GM12865 (cell line): ENCODE measurements at regions not wholly inside any gene's neighbourhood (a gene's known extent, or its start where the extent isn't known, plus 50 kb on each side); places are given as distances from the start of the nearest gene placed in this dataset.

Source experiments
- DNase-seq: peaks from one replicate; pipeline ENCODE4 v3.0.0; 2010; ENCODE audit warnings: low read depth
- H3K4me3 ChIP-seq: 2 replicates; pipeline ENCODE4 v1.5.1; 2011; ENCODE audit warnings: mild to moderate bottlenecking, low read depth, low read length, control low read depth
- TF ChIP-seq, protein P1 (sequence below): IDR thresholded peaks from 2 replicates; pipeline ENCODE4 v1.5.1; 2011; ENCODE audit warnings: low read length, control low read depth, low read depth, inconsistent platforms; ENCODE audit not compliant: insufficient read depth; ENCODE audit errors: missing control alignments

DNA sequence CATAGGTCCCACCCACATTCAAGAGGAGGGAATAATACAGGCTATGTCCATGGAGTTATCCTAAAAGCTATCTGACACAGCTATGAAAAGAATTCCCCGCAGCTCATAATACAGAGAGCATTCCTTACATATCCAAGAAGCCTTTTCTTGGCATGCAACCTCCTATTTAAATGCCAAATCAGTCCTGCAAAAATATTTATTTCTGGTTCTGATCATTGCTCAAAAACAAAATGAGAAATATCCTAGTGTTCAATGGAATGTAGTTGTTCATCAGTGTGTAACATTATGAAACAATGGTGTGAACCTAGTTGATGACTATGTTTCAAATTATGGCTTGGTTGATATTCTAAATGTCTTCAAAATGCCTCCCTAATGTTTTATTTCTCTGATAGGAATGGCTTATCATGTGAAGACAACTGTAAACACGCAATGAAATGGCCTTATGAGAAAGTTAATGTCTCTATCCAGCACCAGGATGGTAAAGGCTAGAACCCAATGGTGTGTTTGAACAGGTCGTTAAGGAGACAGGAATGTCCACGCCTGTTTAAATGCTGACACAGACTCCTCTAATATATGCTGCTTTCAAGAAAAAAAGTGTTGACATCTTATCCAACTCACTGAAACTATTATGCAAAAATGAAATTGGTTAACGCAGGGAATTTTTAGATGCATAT lies 126.7 kb upstream of the CDH6 start:
- no peak overlapping the region for H3K4me3 ChIP-seq
- DNase-seq = no peak
- TF ChIP-seq, protein P1, sequence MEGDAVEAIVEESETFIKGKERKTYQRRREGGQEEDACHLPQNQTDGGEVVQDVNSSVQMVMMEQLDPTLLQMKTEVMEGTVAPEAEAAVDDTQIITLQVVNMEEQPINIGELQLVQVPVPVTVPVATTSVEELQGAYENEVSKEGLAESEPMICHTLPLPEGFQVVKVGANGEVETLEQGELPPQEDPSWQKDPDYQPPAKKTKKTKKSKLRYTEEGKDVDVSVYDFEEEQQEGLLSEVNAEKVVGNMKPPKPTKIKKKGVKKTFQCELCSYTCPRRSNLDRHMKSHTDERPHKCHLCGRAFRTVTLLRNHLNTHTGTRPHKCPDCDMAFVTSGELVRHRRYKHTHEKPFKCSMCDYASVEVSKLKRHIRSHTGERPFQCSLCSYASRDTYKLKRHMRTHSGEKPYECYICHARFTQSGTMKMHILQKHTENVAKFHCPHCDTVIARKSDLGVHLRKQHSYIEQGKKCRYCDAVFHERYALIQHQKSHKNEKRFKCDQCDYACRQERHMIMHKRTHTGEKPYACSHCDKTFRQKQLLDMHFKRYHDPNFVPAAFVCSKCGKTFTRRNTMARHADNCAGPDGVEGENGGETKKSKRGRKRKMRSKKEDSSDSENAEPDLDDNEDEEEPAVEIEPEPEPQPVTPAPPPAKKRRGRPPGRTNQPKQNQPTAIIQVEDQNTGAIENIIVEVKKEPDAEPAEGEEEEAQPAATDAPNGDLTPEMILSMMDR = no peak

DNA sequence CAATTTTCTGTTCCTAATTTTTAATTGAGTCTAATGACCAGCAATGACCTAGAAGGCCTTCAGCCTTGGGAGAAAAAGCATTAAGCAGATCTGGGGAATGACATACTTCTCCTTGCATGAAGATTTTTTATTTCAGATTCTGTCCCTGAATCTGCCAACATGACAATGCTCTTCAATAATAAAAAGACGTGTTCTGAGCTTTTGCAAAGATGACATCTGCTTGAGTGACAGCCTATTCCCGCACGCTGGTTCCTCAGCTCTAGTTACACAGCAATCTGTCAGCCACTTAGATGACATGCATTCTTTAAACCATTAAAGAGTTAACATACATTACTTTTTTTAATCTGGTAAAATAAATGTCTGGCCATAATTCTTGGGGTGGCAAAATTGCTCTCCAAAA lies 129.3 kb upstream of the CDH6 start:
- DNase-seq = no peak
- TF ChIP-seq, protein P1 = no peak
- H3K4me3 ChIP-seq = no peak overlapping the region

DNA sequence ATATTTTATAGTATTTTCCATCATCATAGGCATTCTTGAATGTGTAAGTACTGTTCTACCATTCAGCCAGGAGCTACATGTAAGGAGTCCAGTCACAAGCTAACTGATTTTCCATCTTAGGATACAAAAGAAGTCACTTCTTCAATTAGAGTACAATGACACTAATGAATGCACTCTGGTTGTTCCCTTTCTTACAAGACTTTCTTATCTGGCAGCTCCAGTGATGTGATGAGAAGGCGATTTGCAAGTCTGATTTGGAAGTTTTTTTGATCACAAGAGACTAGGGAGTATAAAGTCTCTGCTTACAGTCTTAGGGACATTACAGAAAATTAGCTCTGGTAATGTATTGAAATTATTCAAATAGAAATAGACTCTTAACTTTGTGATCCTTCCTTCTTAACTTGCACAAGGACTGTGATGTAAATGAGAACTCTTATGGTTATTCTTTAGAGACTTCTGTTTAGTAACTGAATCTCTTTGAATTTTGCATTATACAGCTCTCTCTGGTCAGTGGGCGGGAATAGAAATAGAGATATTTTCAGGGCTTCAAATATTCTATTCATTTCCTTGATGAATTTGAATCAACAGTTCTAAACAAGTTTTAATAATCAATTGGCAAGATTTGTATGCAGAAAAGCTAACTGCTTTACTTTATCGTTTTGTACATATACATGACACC lies 130.4 kb upstream of the CDH6 start:
- no peak for DNase-seq
- TF ChIP-seq, protein P1 = no peak
- no peak overlapping the region for H3K4me3 ChIP-seq

DNA sequence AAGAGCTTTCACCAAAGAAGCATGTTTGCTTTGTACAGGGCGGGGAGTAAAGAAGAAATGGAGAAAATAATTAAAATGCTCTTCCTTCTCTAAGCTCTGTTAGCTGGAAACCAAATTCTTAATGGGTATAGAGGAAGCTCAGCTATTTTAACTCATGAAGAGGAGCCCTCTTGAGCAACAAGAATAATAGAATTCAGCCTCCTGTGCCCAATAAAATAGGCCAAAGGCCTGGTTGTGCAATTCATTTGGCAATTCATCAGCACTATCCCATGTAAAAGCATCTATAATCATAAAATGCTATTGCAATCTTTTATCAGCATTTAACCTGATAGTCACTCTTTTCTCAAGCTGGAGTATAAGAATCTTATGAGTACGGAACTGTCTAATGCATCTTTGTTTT lies 133.6 kb upstream of the CDH6 start:
- TF ChIP-seq, protein P1 = no peak
- DNase-seq = no peak
- H3K4me3 ChIP-seq = no peak overlapping the region

DNA sequence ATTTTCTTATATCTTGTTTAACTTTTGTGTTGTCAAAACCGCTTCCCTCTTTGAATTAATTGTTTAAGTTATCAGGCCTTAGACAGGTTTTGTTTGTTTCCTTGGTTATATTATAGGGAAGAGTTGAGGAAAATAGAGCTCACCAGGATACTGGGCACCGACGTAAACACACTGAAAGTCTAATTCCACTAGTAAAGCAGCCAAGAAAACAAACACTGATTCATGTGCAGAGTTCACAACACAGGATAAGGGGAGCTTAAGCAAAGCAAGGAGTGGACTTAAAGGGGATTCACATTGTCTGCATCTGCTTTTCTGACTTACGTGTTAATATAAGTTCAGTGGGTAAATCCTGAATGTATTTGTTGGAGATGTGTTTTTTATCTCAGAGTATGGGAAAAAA lies 139.0 kb upstream of the CDH6 start:
- TF ChIP-seq, protein P1 = no peak
- DNase-seq = no peak
- no peak overlapping the region for H3K4me3 ChIP-seq

DNA sequence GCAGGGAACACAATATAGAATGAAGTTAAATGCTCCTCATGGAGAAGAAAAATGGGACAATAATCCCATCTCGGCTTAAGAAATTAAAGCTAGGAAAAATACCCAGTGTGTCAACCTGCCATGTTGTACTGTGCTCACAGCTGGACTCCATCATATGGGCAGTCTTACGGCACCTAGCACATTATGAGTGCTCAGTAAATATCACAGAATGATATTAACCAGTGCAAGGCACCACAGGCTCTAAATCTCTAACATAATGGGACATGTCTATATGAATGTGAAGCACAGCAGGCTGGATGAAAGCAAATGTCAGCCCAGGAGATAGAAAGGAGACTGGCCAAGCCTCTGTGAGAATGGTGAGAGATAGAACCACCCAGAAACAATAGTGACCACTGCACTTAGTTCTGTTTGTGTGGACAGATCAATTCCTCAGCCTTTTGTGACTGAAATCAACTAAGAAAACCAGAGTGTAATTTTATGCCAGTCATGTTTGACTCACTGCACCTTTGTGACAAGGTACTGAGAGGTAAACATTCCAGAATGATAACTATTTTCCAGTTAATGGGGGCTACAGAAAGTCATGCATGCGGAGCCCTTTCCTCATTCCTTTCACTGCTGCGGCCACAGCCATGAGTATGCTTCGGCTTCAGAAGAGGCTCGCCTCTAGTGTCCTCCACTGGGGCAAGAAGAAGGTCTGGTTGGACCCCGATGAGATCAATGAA lies 140.4 kb upstream of the CDH6 start:
- no peak for DNase-seq
- no peak overlapping the region for H3K4me3 ChIP-seq
- TF ChIP-seq, protein P1 = no peak
